K562 (cell line): ENCODE measurements at regions not wholly inside any gene's neighbourhood (a gene's known extent, or its start where the extent isn't known, plus 50 kb on each side); places are given as distances from the start of the nearest gene placed in this dataset.
"Not testable (repeated sequence)": the region's sequence is repeated elsewhere in the genome, so short reads cannot be mapped to it uniquely, and the experiment has no call there.

Source experiments
- ATAC-seq: fragments of 200-7000 bp; cut with Tn5 transposase; 3 replicates; pipeline ENCODE4 v1.9.1; 2020; ENCODE audit warnings: moderate library complexity
- BruUV-seq: library from RNA; stranded (reverse); fragments of 400-500 nt; replicated peaks from 2 replicates; lab custom pipeline; 2021; lab: Mats Ljungman, UMichigan
- CTCF ChIA-PET: fragments of 300-600 bp; formaldehyde crosslinking; extraction: SDS; loops from one replicate; lab custom pipeline; 2021; ENCODE audit warnings: low intra/inter-chr PET ratio; lab: Yijun Ruan, JAX
- POLR2A ChIA-PET: fragments of 300-600, 350-650 bp; sonication (Branson Sonifier 250); formaldehyde crosslinking; extraction: SDS; loops from one replicate; lab custom pipeline; 2021; ENCODE audit warnings: antibody characterized with exemption, inconsistent platforms; lab: Yijun Ruan, JAX
- DNase-seq, 4 experiments: peaks; one replicate each; pipeline versions ENCODE4 v3.0.0 to v3.0.0-alpha.2; 2011 to 2018; ENCODE audit warnings: low spot score in 3 of 4, mixed read lengths in 3 of 4; ENCODE audit errors: extremely low read depth in 1 of 4
- FAIRE-seq: peaks from 2 replicates; lab custom pipeline; 2011; peaks lifted over from hg19 to GRCh38; lab: Jason Lieb, UNC
- H2AFZ ChIP-seq: 2 replicates; pipeline ENCODE4 v1.6.0; 2011; ENCODE audit warnings: low read depth, low read length, control low read depth, inconsistent platforms
- H3K27ac ChIP-seq: fragments of 200-600 bp; 3 replicates; pipeline ENCODE4 v1.8.0; 2011; ENCODE audit warnings: low read depth, mild to moderate bottlenecking, control low read depth, inconsistent platforms, low read length, moderate library complexity, mixed read lengths; ENCODE audit errors: extremely low read depth
- H3K27me3 ChIP-seq, 2 experiments: fragments of 300-600 bp in 1 of 2; 2 replicates in 1 of 2; 3 replicates in 1 of 2; pipeline versions ENCODE4 v1.6.0 to v1.8.0; 2011; ENCODE audit warnings: inconsistent platforms in 2 of 2, low read length in 2 of 2, mild to moderate bottlenecking in 1 of 2, mixed read lengths in 1 of 2, moderate library complexity in 1 of 2; ENCODE audit not compliant: control insufficient read depth in 2 of 2, insufficient read depth in 2 of 2
- H3K36me3 ChIP-seq: fragments of 300-600 bp; 3 replicates; pipeline ENCODE4 v1.8.0; 2011; ENCODE audit warnings: mild to moderate bottlenecking, low read length, inconsistent platforms; ENCODE audit not compliant: control insufficient read depth, insufficient read depth
- H3K4me1 ChIP-seq, 2 experiments: fragments of 200-600 bp in 1 of 2; replicated peaks in 1 of 2; 2 replicates in 1 of 2; 3 replicates in 1 of 2; pipeline versions ENCODE4 v1.5.1 to v1.8.0; 2011; ENCODE audit warnings: inconsistent platforms in 2 of 2, low read length in 2 of 2, mild to moderate bottlenecking in 1 of 2, mixed read lengths in 1 of 2, moderate library complexity in 1 of 2; ENCODE audit not compliant: control insufficient read depth in 2 of 2, insufficient read depth in 2 of 2
- H3K4me2 ChIP-seq: 2 replicates; pipeline ENCODE4 v1.6.1; 2011; ENCODE audit warnings: low read length, control low read depth, inconsistent platforms, mixed read lengths; ENCODE audit not compliant: insufficient read depth
- H3K4me3 ChIP-seq: fragments of 200-600 bp; sonication (generic), shearing (Covaris generic); 2 replicates; pipeline ENCODE4 v1.5.1; 2016; ENCODE audit warnings: control low read depth, inconsistent platforms
- H3K79me2 ChIP-seq: fragments of 200-600 bp; 3 replicates; pipeline ENCODE4 v1.8.0; 2011; ENCODE audit warnings: low read length, inconsistent platforms; ENCODE audit not compliant: control insufficient read depth, insufficient read depth
- H3K9ac ChIP-seq, 2 experiments: 2 replicates each; pipeline versions ENCODE4 v1.6.0 to v1.6.1; 2011; ENCODE audit warnings: low read depth in 2 of 2, low read length in 2 of 2, control low read depth in 1 of 2, inconsistent platforms in 1 of 2, mild to moderate bottlenecking in 1 of 2, mixed read lengths in 1 of 2; ENCODE audit not compliant: insufficient read depth in 1 of 2
- H3K9me1 ChIP-seq: one replicate; pipeline ENCODE4 v1.6.0; 2011; ENCODE audit warnings: inconsistent platforms, mild to moderate bottlenecking, low read length, moderate library complexity; ENCODE audit not compliant: control insufficient read depth, insufficient read depth
- H3K9me3 ChIP-seq: replicated peaks from 2 replicates; pipeline ENCODE4 v1.5.1; 2011; ENCODE audit warnings: low read depth, low read length, inconsistent platforms; ENCODE audit not compliant: control insufficient read depth, insufficient read depth
- H4K20me1 ChIP-seq: replicated peaks from 2 replicates; pipeline ENCODE4 v1.6.1; 2011; ENCODE audit warnings: low read length, inconsistent platforms, mixed read lengths; ENCODE audit not compliant: control insufficient read depth, insufficient read depth
- GTF2F1 ChIP-seq: IDR thresholded peaks from 2 replicates; pipeline ENCODE4 v1.6.1; 2011; ENCODE audit warnings: low read depth, low read length, improper control_type of control experiment
- WGBS: fragments of 100-300 bp; shearing (Covaris generic); methylation state at CpG from one replicate; pipeline ENCODE4 v1.1.6; 2016; ENCODE audit warnings: low coverage, mixed read lengths; ENCODE audit not compliant: insufficient coverage; ENCODE audit errors: missing lambda C conversion rate; 5-methylcytosine and 5-hydroxymethylcytosine counted together
- in situ Hi-C: fragments of 300-500 bp; cut with MboI; formaldehyde crosslinking; loops from 4 replicates; pipeline ENCODE4 v1.15.0; 2018; ENCODE audit warnings: inconsistent platforms, mixed read lengths
- intact Hi-C: fragments of 100-400 bp; cut with micrococcal nuclease; formaldehyde crosslinking; loops from 2 replicates; pipeline ENCODE4 v1.14.2; 2022
- TF ChIP-seq, protein P1 (sequence below), 3 experiments: IDR thresholded peaks in 2 of 3; conservative IDR thresholded peaks in 1 of 3; 2 replicates each; pipeline ENCODE4 v1.5.1; 2011 to 2012; ENCODE audit warnings: low read length in 3 of 3, mild to moderate bottlenecking in 3 of 3, control low read depth in 2 of 3, improper control_type of control experiment in 1 of 3, inconsistent platforms in 1 of 3, low read depth in 1 of 3, mixed read lengths in 1 of 3, moderate library complexity in 1 of 3; ENCODE audit not compliant: insufficient read depth in 2 of 3
- TF ChIP-seq, protein P2 (sequence below): fragments of 450-650 bp; IDR thresholded peaks from 2 replicates; pipeline ENCODE4 v1.6.1; 2017; ENCODE audit warnings: mild to moderate bottlenecking, moderate library complexity
- TF ChIP-seq, protein P3 (sequence below): fragments of 250-450 bp; sonication (Bioruptor Pico); IDR thresholded peaks from 2 replicates; pipeline ENCODE4 v1.8.0; 2021; ENCODE audit warnings: moderate library complexity, mild to moderate bottlenecking, inconsistent platforms

DNA sequence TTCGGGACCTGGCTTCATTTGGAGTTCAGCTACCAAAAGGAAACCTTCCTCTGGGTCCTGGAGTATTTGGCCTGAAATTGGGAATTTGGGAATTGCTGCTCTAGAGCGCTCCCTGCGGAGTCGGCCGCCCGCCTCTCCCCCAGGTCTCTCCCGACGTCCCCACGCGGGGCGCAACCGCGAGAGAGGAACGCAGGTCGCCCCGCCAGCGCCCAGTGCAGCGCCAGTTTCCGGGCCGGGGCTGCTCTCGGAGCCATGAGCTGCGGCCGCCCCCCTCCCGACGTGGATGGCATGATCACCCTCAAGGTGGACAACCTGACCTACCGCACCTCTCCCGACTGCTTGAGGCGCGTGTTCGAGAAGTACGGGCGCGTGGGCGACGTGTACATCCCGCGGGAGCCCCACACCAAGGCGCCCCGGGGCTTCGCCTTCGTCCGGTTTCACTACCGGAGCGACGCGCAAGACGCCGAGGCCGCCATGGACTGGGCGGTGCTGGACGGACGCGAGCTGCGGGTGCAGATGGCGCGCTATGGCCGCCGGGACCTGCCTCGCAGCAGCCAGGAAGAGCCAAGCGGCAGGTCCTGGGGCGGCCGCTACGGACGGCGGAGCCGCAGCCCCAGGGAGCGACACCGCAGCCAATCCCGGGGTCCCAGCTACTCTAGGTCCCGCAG lies 529.2 kb downstream of the TNS3 start:
- DNase-seq, H3K27ac ChIP-seq, in situ Hi-C loops, H4K20me1 ChIP-seq, H3K9me3 ChIP-seq, H3K79me2 ChIP-seq, FAIRE-seq, H3K4me3 ChIP-seq, ATAC-seq, POLR2A ChIA-PET, BruUV-seq, H2AFZ ChIP-seq, H3K36me3 ChIP-seq, CTCF ChIA-PET, H3K4me1 ChIP-seq, H3K9me1 ChIP-seq, H3K9ac ChIP-seq, intact Hi-C loops, H3K4me2 ChIP-seq: not testable (repeated sequence)
- TF ChIP-seq, protein P1, sequence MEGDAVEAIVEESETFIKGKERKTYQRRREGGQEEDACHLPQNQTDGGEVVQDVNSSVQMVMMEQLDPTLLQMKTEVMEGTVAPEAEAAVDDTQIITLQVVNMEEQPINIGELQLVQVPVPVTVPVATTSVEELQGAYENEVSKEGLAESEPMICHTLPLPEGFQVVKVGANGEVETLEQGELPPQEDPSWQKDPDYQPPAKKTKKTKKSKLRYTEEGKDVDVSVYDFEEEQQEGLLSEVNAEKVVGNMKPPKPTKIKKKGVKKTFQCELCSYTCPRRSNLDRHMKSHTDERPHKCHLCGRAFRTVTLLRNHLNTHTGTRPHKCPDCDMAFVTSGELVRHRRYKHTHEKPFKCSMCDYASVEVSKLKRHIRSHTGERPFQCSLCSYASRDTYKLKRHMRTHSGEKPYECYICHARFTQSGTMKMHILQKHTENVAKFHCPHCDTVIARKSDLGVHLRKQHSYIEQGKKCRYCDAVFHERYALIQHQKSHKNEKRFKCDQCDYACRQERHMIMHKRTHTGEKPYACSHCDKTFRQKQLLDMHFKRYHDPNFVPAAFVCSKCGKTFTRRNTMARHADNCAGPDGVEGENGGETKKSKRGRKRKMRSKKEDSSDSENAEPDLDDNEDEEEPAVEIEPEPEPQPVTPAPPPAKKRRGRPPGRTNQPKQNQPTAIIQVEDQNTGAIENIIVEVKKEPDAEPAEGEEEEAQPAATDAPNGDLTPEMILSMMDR (IDR thresholded peaks at IDR 0.05 in 2 of 3, conservative IDR thresholded peaks at IDR 0.05 in 1 of 3; ENCODE audit: insufficient read depth in 2 of 3, low read depth in 1 of 3, low read length in 3 of 3): peak in 1 of 3 experiments; percentile 7; a peak in 1 of 6 replicates
- H3K27me3 ChIP-seq: peaks cover 0 to 16% of the 10 kb centered on the region in 2 experiments; a peak in 2 of 5 replicates
- 4% methylated on average over 32 of the region's 70 CpGs for WGBS

- 2% methylated on average over 13 of the region's 13 CpGs for WGBS
- FAIRE-seq: no peak
- TF ChIP-seq GTF2F1: no peak
- TF ChIP-seq, protein P2, sequence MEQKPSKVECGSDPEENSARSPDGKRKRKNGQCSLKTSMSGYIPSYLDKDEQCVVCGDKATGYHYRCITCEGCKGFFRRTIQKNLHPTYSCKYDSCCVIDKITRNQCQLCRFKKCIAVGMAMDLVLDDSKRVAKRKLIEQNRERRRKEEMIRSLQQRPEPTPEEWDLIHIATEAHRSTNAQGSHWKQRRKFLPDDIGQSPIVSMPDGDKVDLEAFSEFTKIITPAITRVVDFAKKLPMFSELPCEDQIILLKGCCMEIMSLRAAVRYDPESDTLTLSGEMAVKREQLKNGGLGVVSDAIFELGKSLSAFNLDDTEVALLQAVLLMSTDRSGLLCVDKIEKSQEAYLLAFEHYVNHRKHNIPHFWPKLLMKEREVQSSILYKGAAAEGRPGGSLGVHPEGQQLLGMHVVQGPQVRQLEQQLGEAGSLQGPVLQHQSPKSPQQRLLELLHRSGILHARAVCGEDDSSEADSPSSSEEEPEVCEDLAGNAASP: no peak
- TF ChIP-seq, protein P3, sequence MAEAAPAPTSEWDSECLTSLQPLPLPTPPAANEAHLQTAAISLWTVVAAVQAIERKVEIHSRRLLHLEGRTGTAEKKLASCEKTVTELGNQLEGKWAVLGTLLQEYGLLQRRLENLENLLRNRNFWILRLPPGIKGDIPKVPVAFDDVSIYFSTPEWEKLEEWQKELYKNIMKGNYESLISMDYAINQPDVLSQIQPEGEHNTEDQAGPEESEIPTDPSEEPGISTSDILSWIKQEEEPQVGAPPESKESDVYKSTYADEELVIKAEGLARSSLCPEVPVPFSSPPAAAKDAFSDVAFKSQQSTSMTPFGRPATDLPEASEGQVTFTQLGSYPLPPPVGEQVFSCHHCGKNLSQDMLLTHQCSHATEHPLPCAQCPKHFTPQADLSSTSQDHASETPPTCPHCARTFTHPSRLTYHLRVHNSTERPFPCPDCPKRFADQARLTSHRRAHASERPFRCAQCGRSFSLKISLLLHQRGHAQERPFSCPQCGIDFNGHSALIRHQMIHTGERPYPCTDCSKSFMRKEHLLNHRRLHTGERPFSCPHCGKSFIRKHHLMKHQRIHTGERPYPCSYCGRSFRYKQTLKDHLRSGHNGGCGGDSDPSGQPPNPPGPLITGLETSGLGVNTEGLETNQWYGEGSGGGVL (CRISPR knock-in tag): no peak
These were observed 532.6 kb downstream of the TNS3 start for GRCh38 chr7:47049234-47049774.

More at GRCh38 chr7:47049234-47049774, 532.6 kb downstream of the TNS3 start:
- no peak for ATAC-seq
- CTCF ChIA-PET: no interaction called here
- Histone ChIP-seq H2AFZ (no peak overlapping the region), H3K27me3 (peaks cover 0 to 16% of the 10 kb centered on the region in 2 experiments; a peak in 2 of 5 replicates), H3K36me3 (no peaks in the 10 kb centered on the region), H3K4me1 (no peaks in the 10 kb centered on the region; a peak in 1 of 5 replicates), H4K20me1 (no peaks in the 10 kb centered on the region), H3K9ac (no peak overlapping the region), H3K4me3 (no peak overlapping the region), H3K4me2 (no peak overlapping the region), H3K79me2 (no peaks in the 10 kb centered on the region), H3K9me3 (no peaks in the 10 kb centered on the region), H3K9me1 (no peaks in the 10 kb centered on the region), H3K27ac (no peak overlapping the region)
- no TSS peak for BruUV-seq
- intact Hi-C loops (no loop called here), in situ Hi-C loops (no loop called here)
- POLR2A ChIA-PET: no interaction called here
- DNase-seq: no peak
